HepG2 (cell line): ENCODE measurements at regions not wholly inside any gene's neighbourhood (a gene's known extent, or its start where the extent isn't known, plus 50 kb on each side); places are given as distances from the start of the nearest gene placed in this dataset.

Experiments used
- KLF15 ChIP-seq: sonication (generic); formaldehyde crosslinking; IDR thresholded peaks from 2 replicates; pipeline ENCODE4 v1.8.1; 2023; ENCODE audit warnings: borderline replicate concordance, mild to moderate bottlenecking, inconsistent platforms, missing genetic modification reagents, mixed read lengths
- POLR2A ChIP-seq, 2 experiments: IDR thresholded peaks; 2 replicates each; pipeline ENCODE4 v1.6.1; 2011; ENCODE audit warnings: low read depth in 2 of 2, low read length in 2 of 2, mild to moderate bottlenecking in 1 of 2, moderate library complexity in 1 of 2; ENCODE audit not compliant: insufficient read depth in 1 of 2

GRCh38 chr4:89427782-89428181 is 120.2 kb upstream of the GPRIN3 start:
- TF ChIP-seq POLR2A (IDR thresholded peaks at IDR 0.05; ENCODE audit: insufficient read depth in 1 of 2, low read depth in 2 of 2, low read length in 2 of 2) (no peak), KLF15 (CRISPR knock-in tag) (no peak)
